Osteoblast (primary cell): ENCODE measurements at regions not wholly inside any gene's neighbourhood (a gene's known extent, or its start where the extent isn't known, plus 50 kb on each side); places are given as distances from the start of the nearest gene placed in this dataset.

ENCODE experiments used
- DNase-seq: peaks from one replicate; pipeline ENCODE4 v3.0.0; 2011; ENCODE audit warnings: low spot score, mixed read lengths; ENCODE audit not compliant: insufficient read length; ENCODE audit errors: missing footprints
- H2AFZ ChIP-seq: 2 replicates; pipeline ENCODE4 v1.6.0; 2011; ENCODE audit warnings: mild to moderate bottlenecking, low read length
- H3K27ac ChIP-seq: 2 replicates; pipeline ENCODE4 v1.5.1; 2011; ENCODE audit warnings: mild to moderate bottlenecking, low read depth, low read length, moderate library complexity
- H3K27me3 ChIP-seq: 2 replicates; pipeline ENCODE4 v1.6.0; 2012; ENCODE audit warnings: mild to moderate bottlenecking, control low read depth, inconsistent platforms, low read length, moderate library complexity; ENCODE audit not compliant: insufficient read depth
- H3K36me3 ChIP-seq: 2 replicates; pipeline ENCODE4 v1.5.1; 2011; ENCODE audit warnings: mild to moderate bottlenecking, low read length, control low read depth, moderate library complexity; ENCODE audit not compliant: insufficient read depth
- H3K4me1 ChIP-seq: 2 replicates; pipeline ENCODE4 v1.5.1; 2011; ENCODE audit warnings: mild to moderate bottlenecking, low read length, control low read depth, moderate library complexity; ENCODE audit not compliant: insufficient read depth
- H3K4me2 ChIP-seq: 2 replicates; pipeline ENCODE4 v1.6.0; 2011; ENCODE audit warnings: mild to moderate bottlenecking, low read length; ENCODE audit not compliant: insufficient read depth
- H3K4me3 ChIP-seq: fragments of 200-600 bp; sonication (generic); 3 replicates; pipeline ENCODE4 v1.5.1; 2012; ENCODE audit warnings: mild to moderate bottlenecking, low read length, inconsistent platforms; ENCODE audit not compliant: insufficient read depth
- H3K79me2 ChIP-seq: 2 replicates; pipeline ENCODE4 v1.6.0; 2012; ENCODE audit warnings: mild to moderate bottlenecking, low read length, control low read depth, inconsistent platforms; ENCODE audit not compliant: insufficient read depth
- H3K9me3 ChIP-seq: 2 replicates; pipeline ENCODE4 v1.5.1; 2011; ENCODE audit warnings: low read depth, low read length, control low read depth
- H4K20me1 ChIP-seq: 2 replicates; pipeline ENCODE4 v1.6.0; 2012; ENCODE audit warnings: mild to moderate bottlenecking, low read length, control low read depth; ENCODE audit not compliant: insufficient read depth
- CTCF ChIP-seq: IDR thresholded peaks from 2 replicates; pipeline ENCODE4 v1.5.1; 2011; ENCODE audit warnings: mild to moderate bottlenecking, low read depth, low read length, moderate library complexity; ENCODE audit errors: extremely low read depth

- H3K27ac ChIP-seq, result no peak overlapping the region
- no peaks in the 10 kb centered on the region for H3K79me2 ChIP-seq
- H4K20me1 ChIP-seq, result no peaks in the 10 kb centered on the region
- H3K27me3 ChIP-seq, result no peaks in the 10 kb centered on the region
- H3K4me2 ChIP-seq, result no peak overlapping the region
- H3K4me1 ChIP-seq, result no peaks in the 10 kb centered on the region
- DNase-seq, result no peak
- H3K9me3 ChIP-seq, result peaks cover 1% of the 10 kb centered on the region
- H2AFZ ChIP-seq, result no peak overlapping the region
- H3K4me3 ChIP-seq, result no peak overlapping the region
- H3K36me3 ChIP-seq, result no peaks in the 10 kb centered on the region
- no peak for TF ChIP-seq CTCF
These were observed 950.7 kb upstream of the PIK3C3 start for GRCh38 chr18:41004324-41004723.

GRCh38 chr18:40995529-40995928 lies 959.5 kb upstream of the PIK3C3 start:
- Histone ChIP-seq H3K4me3 (no peak overlapping the region), H3K4me1 (no peaks in the 10 kb centered on the region), H3K9me3 (no peaks in the 10 kb centered on the region), H3K27ac (no peak overlapping the region), H3K36me3 (no peaks in the 10 kb centered on the region), H4K20me1 (no peaks in the 10 kb centered on the region), H3K27me3 (no peaks in the 10 kb centered on the region), H2AFZ (no peak overlapping the region), H3K4me2 (no peak overlapping the region), H3K79me2 (no peaks in the 10 kb centered on the region)
- TF ChIP-seq CTCF, result no peak
- DNase-seq, result no peak

- Histone ChIP-seq H3K9me3 (no peaks in the 10 kb centered on the region), H3K27ac (no peak overlapping the region), H2AFZ (no peak overlapping the region), H4K20me1 (no peaks in the 10 kb centered on the region), H3K4me3 (no peak overlapping the region), H3K79me2 (no peaks in the 10 kb centered on the region), H3K27me3 (no peaks in the 10 kb centered on the region), H3K4me2 (no peak overlapping the region), H3K4me1 (no peaks in the 10 kb centered on the region), H3K36me3 (no peaks in the 10 kb centered on the region)
- TF ChIP-seq CTCF, result no peak
- no peak for DNase-seq
These were observed 961.7 kb upstream of the PIK3C3 start for GRCh38 chr18:40993363-40993762.

- H3K27me3 ChIP-seq, result no peaks in the 10 kb centered on the region
- H3K4me2 ChIP-seq, result no peak overlapping the region
- H3K4me3 ChIP-seq, result no peak overlapping the region
- no peak overlapping the region for H2AFZ ChIP-seq
- H3K27ac ChIP-seq, result no peak overlapping the region
- no peaks in the 10 kb centered on the region for H3K36me3 ChIP-seq
- H4K20me1 ChIP-seq, result no peaks in the 10 kb centered on the region
- no peaks in the 10 kb centered on the region for H3K79me2 ChIP-seq
- TF ChIP-seq CTCF, result no peak
- DNase-seq, result no peak
- H3K9me3 ChIP-seq, result no peaks in the 10 kb centered on the region
- H3K4me1 ChIP-seq, result no peaks in the 10 kb centered on the region
These were observed 967.5 kb upstream of the PIK3C3 start for GRCh38 chr18:40987581-40987980.
